HG03095 (cell line): ENCODE measurements at regions not wholly inside any gene's neighbourhood (a gene's known extent, or its start where the extent isn't known, plus 50 kb on each side); places are given as distances from the start of the nearest gene placed in this dataset.
A peak's percentile ranks its signal among the peaks of the same experiment; 100 is the strongest.
"Not testable (repeated sequence)": the region's sequence is repeated elsewhere in the genome, so short reads cannot be mapped to it uniquely, and the experiment has no call there.

ENCODE experiments used
- ATAC-seq: cut with Tn5 transposase; IDR thresholded peaks from one replicate; pipeline ENCODE4 v1.9.1; 2021; ENCODE audit warnings: moderate library complexity; ENCODE audit not compliant: unreplicated experiment

DNA sequence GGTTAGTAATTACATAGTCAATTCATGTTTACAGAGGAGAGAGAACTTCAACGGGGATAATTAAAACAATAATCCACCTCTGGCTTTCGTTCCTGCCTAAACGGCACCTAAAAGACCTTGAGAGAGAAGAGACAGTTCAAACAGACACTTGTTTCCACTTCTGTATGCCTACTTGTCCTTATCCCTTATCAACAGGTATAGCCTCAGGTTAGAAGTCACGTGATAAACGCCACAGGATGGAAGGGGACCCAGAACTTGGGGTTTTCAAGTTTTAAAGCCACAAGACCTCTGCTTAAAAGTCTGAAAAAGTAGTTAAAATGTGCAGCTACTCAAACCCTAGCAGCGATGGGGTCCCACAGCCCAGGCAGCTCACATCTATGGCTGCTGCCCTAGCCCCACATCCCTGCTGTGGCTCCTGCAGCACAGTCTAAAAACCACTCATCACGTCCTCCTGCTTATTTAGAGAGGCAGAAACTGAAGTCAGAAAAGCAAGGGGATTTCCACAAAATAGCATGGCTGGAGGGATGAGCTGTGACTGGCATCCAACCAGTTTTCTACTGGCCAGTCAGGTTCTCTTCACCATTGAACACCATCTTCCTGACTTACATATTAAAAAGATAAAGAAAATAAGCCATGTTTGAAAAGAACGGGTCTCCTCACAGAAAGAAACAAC lies 51.2 kb upstream of the SEC16B start:
- ATAC-seq: no peak

DNA sequence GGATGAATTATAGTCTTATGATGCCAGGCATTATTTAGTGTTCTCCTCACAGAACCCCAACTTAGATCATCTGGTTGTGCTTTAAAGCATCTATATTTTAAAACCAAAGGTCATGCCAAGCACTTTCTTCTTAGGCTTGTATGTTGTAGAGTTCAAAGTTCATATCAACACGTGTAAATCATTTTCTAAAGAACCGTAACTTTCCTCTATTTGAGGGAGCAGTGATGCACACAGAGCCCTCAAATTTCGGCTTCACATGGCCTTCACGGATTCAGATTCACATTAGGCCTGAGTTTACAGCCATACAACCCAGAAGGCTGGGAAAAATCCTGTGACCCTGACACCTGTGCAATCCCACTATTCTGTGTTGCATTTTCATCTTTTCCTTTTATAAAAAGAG lies 52.1 kb upstream of the SEC16B start:
- ATAC-seq: no peak

DNA sequence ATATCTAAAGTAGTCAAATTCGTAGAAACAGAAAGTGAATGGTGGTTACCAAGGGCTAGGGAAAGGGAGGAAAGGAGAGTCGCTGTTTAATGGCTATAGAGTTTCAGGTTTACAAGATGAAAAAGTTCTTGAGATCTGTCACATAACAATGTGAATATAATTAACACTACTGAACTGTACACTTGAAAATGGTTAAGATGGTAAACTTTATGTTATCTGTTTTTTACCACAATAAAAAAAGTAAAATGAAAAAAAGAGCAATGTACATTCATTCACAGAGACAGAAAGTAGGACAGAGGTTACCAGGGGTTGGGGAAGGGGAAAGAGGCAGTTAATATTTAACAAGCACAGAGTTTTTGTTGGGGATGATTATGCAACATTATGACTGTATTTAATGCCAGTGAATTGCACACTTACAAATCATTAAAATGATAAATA lies 53.3 kb upstream of the SEC16B start:
- ATAC-seq: no peak

DNA sequence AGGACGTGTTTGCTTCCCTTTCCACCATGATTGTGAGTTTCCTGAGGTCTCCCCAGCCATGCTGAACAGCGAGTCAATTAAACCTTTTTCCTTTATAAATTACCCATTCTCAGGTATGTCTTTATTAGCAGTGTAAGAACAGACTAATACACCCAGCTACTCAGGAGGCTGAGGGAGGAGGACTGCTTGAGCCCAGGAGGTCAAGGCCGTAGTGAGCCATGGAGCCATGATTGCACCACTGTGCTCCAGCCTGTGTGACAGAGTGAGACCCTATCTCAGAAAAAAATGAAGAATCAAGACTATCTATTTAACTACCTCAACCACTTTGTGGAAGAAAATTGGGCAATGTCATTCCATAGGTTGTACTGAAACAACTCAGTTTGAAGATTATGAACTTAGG lies 54.6 kb upstream of the SEC16B start:
- ATAC-seq: no peak

DNA sequence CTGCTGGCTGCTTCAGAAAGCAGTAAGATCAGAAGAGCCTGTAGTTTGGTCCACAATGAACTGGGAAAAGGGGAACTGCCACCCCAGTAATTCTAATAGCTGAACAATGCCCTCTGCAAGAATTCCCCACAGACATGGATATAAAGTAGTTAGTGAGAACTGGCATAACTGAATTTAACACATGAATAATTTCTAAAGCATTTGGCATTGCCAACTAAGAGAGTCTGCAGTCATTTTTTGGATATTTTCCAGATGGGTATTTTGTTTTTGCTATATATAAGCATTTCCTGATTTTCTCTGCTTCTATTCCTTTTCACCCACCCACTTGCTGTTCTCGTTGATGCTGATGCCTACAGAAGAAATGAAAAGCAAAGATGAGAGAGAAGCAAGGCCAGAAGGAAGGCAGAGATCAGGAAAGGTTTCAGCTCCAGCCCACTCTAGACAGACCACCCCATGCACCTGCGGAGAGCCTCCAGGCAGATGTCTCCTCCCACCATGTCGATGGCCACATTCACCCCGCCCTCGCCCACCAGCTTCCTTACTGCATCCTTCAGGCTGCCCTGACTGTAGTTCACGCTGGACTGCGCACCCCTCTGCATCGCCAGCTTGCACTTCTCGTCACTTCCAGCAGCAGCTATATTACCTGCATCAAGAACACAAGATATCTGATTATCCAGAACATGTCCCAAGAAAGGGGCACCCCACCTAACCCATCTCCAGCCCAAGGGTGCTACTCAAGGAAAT lies 55.9 kb upstream of the SEC16B start:
- no peak for ATAC-seq

DNA sequence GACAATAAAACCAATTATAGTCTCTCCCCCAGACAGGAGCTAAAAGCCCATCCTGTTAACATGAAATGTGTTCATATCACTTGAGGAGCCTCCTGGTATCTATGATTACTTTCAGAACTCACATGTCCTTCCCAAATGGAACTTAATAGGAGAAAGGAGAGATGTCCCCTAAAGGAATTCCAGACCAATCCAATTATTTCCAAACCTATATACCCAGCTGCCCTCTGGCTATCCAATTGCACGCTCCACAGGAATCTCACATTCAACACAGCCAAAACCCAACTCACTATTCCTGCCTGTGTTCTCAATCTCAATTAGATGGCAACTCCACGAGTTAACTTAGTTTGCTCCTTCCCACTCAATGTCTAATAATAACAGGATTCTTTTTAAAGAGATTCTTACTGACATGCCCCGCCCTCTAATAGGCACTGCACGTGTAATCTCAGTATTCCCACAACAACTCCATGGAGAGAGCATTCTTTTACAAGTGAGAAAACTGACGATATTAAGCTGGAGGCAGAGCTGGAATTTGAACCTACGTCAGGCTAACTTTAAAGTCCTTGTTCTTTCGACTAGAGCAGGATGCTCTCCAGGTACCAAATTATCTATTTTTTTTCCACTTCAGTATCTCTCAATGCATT lies 59.1 kb upstream of the SEC16B start:
- no peak for ATAC-seq

GRCh38 chr1:178030467-178030866 lies 60.6 kb upstream of the SEC16B start:
- ATAC-seq: no peak

GRCh38 chr1:178031856-178032320 lies 62.0 kb upstream of the RASAL2 start:
- ATAC-seq: peak; percentile 77

DNA sequence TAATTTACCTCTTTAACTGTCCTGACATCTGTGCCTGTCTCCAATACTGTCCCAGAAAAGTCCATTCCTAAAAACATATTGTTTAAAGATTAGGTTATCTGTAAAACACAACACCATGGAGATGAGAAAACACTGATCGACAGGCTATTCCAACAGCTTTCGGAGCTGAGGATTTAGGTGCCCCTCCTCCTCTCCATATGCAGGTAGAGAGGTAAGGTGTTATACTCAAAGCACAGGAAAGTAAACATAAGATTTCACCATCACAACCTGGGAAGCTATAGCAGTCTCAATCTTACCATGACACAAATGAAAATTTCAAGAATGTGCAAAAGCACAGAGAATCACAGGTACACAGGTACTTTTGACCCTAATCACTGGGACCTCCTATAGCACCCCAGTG lies 60.9 kb upstream of the RASAL2 start:
- ATAC-seq: no peak

- no peak for ATAC-seq
These were observed 59.2 kb upstream of the RASAL2 start for GRCh38 chr1:178034676-178035075.

DNA sequence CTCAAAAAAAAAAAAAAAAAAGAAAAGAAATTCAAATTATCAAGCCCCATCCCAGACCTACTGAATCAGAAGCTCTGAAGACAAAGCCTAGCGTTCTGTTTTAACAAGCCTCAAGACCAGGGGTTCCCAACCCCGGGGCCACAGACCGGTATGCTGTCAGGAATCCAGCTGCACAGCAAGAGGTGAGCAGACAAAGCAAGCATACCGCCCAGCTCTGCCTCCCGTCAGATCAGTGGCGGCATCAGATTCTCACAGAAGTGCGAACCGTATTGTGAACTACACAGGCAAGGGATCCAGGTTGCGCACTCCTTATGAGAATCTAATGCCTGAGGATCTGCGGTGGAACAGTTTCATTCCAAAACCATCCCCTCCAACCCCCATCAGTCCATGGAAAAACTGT lies 57.8 kb upstream of the RASAL2 start:
- no peak for ATAC-seq

DNA sequence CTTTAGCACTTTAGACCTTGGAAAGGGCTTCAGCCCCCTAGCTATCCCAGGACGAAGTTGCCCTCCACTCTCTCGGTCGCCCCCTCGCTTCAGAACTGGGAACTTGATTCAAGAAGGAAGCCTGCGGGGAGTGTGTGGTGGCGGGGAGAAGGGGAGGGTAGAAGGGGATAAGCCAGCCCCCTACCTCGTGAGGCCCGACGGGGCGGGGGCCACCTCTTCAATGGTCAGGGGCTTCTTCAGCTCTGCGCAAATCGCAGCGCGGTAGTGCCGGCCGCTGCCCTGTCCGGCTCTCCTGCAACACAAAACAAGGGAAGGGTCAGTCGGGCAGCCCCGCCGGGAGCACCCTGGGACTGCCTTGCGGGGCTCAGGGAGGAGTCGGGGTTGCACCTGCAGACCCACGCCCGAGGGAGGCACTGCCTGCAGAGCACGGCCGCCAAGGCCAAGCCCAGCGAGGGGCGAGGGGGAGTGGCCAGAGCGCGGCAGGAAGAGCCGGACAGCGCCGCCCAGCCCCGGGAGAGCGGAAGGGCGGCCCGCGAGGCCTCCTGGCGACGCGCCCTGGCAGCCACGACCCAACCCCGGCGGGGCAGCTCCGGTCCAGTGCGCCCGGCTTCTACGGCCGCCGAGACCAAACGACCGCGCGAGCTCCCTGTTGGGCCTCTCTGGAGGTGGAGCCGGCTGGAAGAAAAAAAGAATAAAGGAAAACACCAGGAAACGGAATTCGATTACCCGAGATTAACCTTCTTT lies 56.2 kb upstream of the RASAL2 start:
- ATAC-seq: no peak

DNA sequence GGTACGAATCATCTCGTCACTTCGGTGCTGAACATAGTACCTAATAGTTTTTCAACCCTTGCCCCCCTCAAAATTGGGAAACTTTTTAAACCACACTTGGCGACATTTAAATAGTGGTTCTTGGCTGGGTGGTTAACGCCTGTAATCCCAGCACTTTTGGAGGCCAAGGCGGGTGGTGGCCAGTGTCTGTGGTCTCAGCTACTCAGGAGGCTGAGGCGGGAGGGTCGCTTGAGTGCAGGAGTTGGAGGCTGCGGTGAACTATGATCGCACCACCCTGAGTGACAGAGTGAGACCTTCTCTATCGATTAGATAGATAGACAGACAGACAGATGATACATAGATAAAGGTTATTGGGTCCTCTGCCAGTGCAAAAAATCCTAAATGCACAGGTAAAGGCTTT lies 55.5 kb upstream of the RASAL2 start:
- no peak for ATAC-seq

DNA sequence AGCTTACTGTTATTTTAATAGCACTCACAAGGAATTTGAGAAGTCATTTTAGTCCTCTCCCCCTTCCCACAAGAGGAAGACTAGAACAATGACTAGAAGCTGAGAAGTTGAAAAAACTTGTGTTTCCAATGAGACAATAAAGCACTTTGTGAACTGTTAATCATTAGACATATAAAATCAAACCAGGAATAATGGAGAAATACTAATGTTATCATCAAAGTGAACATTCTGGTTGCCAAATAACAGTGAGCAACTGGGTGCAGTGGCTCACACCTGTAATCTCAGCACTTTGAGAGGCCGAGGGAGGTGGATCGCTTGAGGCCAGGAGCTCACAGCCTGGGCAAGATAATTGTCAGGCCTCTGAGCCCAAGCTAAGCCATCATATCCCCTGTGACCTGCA lies 54.0 kb upstream of the RASAL2 start:
- no peak for ATAC-seq

GRCh38 chr1:178043940-178044339 lies 50.0 kb upstream of the RASAL2 start:
- ATAC-seq: not testable (repeated sequence)
